ENCODE measurements at regions not wholly inside any gene's neighbourhood (a gene's known extent, or its start where the extent isn't known, plus 50 kb on each side); places are given as distances from the start of the nearest gene placed in this dataset.

- in situ Hi-C loops (cut with HindIII; ENCODE audit: low sequenced_read_pairs): no loop called here
These were observed 75.6 kb upstream of the BCOR start for GRCh38 chrX:40173143-40174000.

- in situ Hi-C loops (cut with HindIII; ENCODE audit: low sequenced_read_pairs): no loop called here
These were observed 74.8 kb upstream of the BCOR start for GRCh38 chrX:40172401-40173142.

- in situ Hi-C loops (cut with HindIII; ENCODE audit: low sequenced_read_pairs): no loop called here
These were observed 74.0 kb upstream of the BCOR start for GRCh38 chrX:40171513-40172400.

GRCh38 chrX:40170830-40171512 is 73.2 kb upstream of the BCOR start:
- in situ Hi-C loops (cut with HindIII; ENCODE audit: low sequenced_read_pairs): no loop called here

GRCh38 chrX:40169193-40170101 is 71.7 kb upstream of the BCOR start:
- in situ Hi-C loops (cut with HindIII; ENCODE audit: low sequenced_read_pairs): loop anchor here (5.0 kb wide), 1 partner anchor 67 kb away; no protein-coding TSS in a partner anchor

- in situ Hi-C loops (cut with HindIII; ENCODE audit: low sequenced_read_pairs): loop anchor here (5.0 kb wide), 1 partner anchor 66 kb away; no protein-coding TSS in a partner anchor
These were observed 70.8 kb upstream of the BCOR start for GRCh38 chrX:40168480-40169011.

- in situ Hi-C loops (cut with HindIII; ENCODE audit: low sequenced_read_pairs): loop anchor here (5.0 kb wide), 1 partner anchor 66 kb away; no protein-coding TSS in a partner anchor
These were observed 70.2 kb upstream of the BCOR start for GRCh38 chrX:40167850-40168479.

- in situ Hi-C loops (cut with HindIII; ENCODE audit: low sequenced_read_pairs): loop anchor here (5.0 kb wide), 1 partner anchor 65 kb away; no protein-coding TSS in a partner anchor
These were observed 69.6 kb upstream of the BCOR start for GRCh38 chrX:40167233-40167849.

- in situ Hi-C loops (cut with HindIII; ENCODE audit: low sequenced_read_pairs): loop anchor here (5.0 kb wide), 1 partner anchor 64 kb away; no protein-coding TSS in a partner anchor
These were observed 68.8 kb upstream of the BCOR start for GRCh38 chrX:40166582-40166981.

GRCh38 chrX:40165861-40166260 is 68.1 kb upstream of the BCOR start:
- in situ Hi-C loops (cut with HindIII; ENCODE audit: low sequenced_read_pairs): loop anchor here (5.0 kb wide), 1 partner anchor 64 kb away; no protein-coding TSS in a partner anchor

- in situ Hi-C loops (cut with HindIII; ENCODE audit: low sequenced_read_pairs): loop anchor here (5.0 kb wide), 1 partner anchor 63 kb away; no protein-coding TSS in a partner anchor
These were observed 67.4 kb upstream of the BCOR start for GRCh38 chrX:40165206-40165605.

- in situ Hi-C loops (cut with HindIII; ENCODE audit: low sequenced_read_pairs): loop anchor here (5.0 kb wide), 1 partner anchor 62 kb away; no protein-coding TSS in a partner anchor
These were observed 67.0 kb upstream of the BCOR start for GRCh38 chrX:40164751-40165150.

GRCh38 chrX:40158036-40158706 is 60.4 kb upstream of the BCOR start:
- in situ Hi-C loops (cut with HindIII; ENCODE audit: low sequenced_read_pairs): no loop called here

- in situ Hi-C loops (cut with HindIII; ENCODE audit: low sequenced_read_pairs): no loop called here
These were observed 59.7 kb upstream of the BCOR start for GRCh38 chrX:40157228-40158035.

GRCh38 chrX:40156470-40157227 is 58.9 kb upstream of the BCOR start:
- in situ Hi-C loops (cut with HindIII; ENCODE audit: low sequenced_read_pairs): no loop called here
